Activated CD4-positive, alpha-beta memory T cell treated with anti-CD3 and anti-CD28 coated beads, Interleukin-2, amount 10 ng/mL, durations not matched to agents 7 days and 5 days (primary cell): ENCODE measurements at regions not wholly inside any gene's neighbourhood (a gene's known extent, or its start where the extent isn't known, plus 50 kb on each side); places are given as distances from the start of the nearest gene placed in this dataset.
"Not testable (repeated sequence)": the region's sequence is repeated elsewhere in the genome, so short reads cannot be mapped to it uniquely, and the experiment has no call there.

ENCODE experiments used
- CTCF ChIA-PET: fragments of 350-600 bp; sonication (Branson Sonifier 250); formaldehyde crosslinking; loops from one replicate; lab custom pipeline; 2021; ENCODE audit warnings: antibody characterized with exemption, inconsistent platforms; lab: Charles Lee
- POLR2A ChIA-PET: fragments of 350-600 bp; sonication (Branson Sonifier 250); formaldehyde crosslinking; loops from one replicate; lab custom pipeline; 2021; ENCODE audit warnings: antibody characterized with exemption; lab: Charles Lee
- DNase-seq: peaks from one replicate; pipeline ENCODE4 v3.0.0-alpha.2; 2020
- H3K27ac Mint-ChIP-seq: one replicate; pipeline ENCODE4 v1.8.0; 2021; ENCODE audit warnings: mild to moderate bottlenecking, mixed read lengths
- H3K27me3 Mint-ChIP-seq: one replicate; pipeline ENCODE4 v1.8.0; 2021; ENCODE audit warnings: mixed read lengths
- H3K36me3 Mint-ChIP-seq: one replicate; pipeline ENCODE4 v1.8.0; 2021; ENCODE audit warnings: low read depth, mixed read lengths
- H3K4me1 Mint-ChIP-seq: one replicate; pipeline ENCODE4 v1.8.0; 2021; ENCODE audit warnings: mixed read lengths
- H3K4me3 Mint-ChIP-seq: one replicate; pipeline ENCODE4 v1.8.0; 2021; ENCODE audit warnings: mild to moderate bottlenecking, mixed read lengths
- H3K9me3 Mint-ChIP-seq: one replicate; pipeline ENCODE4 v1.8.0; 2021; ENCODE audit warnings: mixed read lengths

DNA sequence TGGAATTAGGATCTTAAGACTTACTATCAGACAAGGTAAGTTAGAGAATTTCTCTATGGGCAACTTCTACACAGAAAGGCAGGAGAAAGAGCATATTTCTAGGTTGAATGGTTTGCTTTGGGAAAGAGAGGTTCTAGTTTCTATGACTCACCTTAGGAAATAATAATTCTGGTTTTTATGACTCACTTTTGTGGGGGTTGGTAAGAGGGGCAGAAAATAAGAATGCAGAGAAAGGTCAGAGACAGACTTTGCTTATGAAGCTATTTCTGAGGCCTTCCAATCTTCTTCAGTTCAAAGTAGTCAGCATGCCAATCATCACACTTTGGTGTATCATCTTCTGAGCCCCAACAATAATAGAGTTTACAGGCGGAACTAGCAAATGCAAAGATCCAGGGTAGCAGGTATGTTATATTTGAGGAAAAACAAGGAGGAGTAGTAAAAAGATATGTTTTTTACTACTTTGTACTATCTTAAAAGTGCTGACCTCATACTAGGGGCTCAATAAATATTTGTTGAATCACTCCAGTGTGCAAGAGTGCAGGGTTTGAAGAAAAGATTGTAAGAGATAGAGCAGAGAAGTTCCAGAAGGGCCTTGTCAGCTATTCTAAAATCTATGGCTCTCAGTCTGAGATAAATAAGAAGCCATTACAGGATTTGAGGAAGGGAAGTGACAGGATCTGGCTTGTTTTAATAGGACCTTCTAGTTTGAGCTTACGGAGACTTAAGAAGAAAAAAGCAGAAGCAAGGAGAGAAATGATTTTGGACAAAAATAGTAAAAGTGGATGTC is 56.7 kb upstream of the LRFN5 start:
- no peak overlapping the region for H3K27ac Mint-ChIP-seq
- POLR2A ChIA-PET, result no interaction called here
- no peaks in the 10 kb centered on the region for H3K4me1 Mint-ChIP-seq
- H3K9me3 Mint-ChIP-seq, result no peaks in the 10 kb centered on the region
- CTCF ChIA-PET, result no interaction called here
- H3K27me3 Mint-ChIP-seq, result no peaks in the 10 kb centered on the region
- H3K4me3 Mint-ChIP-seq, result no peak overlapping the region
- no peaks in the 10 kb centered on the region for H3K36me3 Mint-ChIP-seq
- no peak for DNase-seq

DNA sequence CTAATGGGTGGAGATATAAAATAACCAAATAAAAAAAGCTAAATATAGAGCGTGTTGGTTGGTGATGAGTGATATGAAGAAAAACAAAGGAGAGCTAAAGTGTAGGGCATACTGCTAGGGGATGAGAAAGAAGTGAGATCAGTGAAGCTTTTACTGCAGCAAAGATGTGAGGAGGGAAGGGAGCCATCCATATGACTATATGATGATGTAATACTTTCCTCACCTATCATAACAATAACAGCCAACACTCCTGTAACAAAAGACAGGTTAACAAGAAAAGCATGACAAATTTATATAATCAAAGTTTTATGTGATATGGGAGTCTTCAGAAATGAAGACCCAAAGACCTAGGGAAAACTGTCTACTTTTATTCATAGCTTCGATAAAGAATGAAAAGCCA is 57.4 kb upstream of the LRFN5 start:
- H3K4me3 Mint-ChIP-seq, result no peak overlapping the region
- DNase-seq, result no peak
- peaks cover 2% of the 10 kb centered on the region for H3K9me3 Mint-ChIP-seq
- POLR2A ChIA-PET, result no interaction called here
- H3K27ac Mint-ChIP-seq, result no peak overlapping the region
- H3K36me3 Mint-ChIP-seq, result no peaks in the 10 kb centered on the region
- CTCF ChIA-PET, result no interaction called here
- no peaks in the 10 kb centered on the region for H3K4me1 Mint-ChIP-seq
- H3K27me3 Mint-ChIP-seq, result no peaks in the 10 kb centered on the region

DNA sequence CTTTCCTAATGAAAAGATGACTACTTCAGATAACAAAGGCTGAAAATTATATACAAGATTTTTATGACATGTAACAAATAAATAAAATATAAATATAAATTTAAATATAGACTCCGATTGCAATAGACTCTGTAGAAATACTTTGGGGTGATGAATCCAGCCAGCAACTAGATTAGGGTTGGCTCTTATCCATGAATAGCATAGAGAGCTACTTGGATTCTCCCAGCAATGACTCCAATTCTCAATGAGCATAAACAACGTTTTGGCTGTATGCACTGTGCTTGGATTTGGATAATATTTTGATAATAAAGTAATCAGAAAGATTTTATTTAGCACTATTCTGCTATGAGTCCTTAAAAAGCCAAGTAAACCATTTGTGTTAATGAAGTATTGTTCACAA is 58.0 kb upstream of the LRFN5 start:
- DNase-seq, result no peak
- peaks cover 2% of the 10 kb centered on the region for H3K9me3 Mint-ChIP-seq
- no peak overlapping the region for H3K27ac Mint-ChIP-seq
- H3K36me3 Mint-ChIP-seq, result no peaks in the 10 kb centered on the region
- CTCF ChIA-PET, result no interaction called here
- H3K4me3 Mint-ChIP-seq, result no peak overlapping the region
- H3K27me3 Mint-ChIP-seq, result no peaks in the 10 kb centered on the region
- POLR2A ChIA-PET, result no interaction called here
- H3K4me1 Mint-ChIP-seq, result no peaks in the 10 kb centered on the region

DNA sequence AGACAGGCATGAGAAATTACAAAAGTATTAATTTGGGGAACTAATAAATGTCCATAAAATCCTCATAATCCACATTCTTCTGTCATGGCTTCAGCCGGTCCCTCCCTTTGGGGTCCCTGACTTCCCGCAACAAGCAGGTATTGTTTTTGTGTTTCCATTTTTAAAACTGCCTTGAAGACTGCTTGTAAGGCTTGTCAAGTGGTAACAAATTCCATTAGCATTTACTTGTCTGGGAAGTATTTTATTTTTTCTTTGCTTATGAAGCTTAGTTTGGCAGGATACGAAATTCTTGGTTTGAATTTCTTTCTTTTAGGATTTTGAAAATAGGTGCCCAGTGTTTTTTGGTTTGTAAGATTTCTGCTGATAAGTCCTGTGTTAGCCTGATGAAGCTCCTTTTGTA is 65.3 kb upstream of the LRFN5 start:
- CTCF ChIA-PET, result no interaction called here
- POLR2A ChIA-PET, result no interaction called here
- H3K36me3 Mint-ChIP-seq, result no peaks in the 10 kb centered on the region
- no peaks in the 10 kb centered on the region for H3K4me1 Mint-ChIP-seq
- H3K4me3 Mint-ChIP-seq, result no peak overlapping the region
- no peaks in the 10 kb centered on the region for H3K27me3 Mint-ChIP-seq
- H3K9me3 Mint-ChIP-seq, result peaks cover 16% of the 10 kb centered on the region
- H3K27ac Mint-ChIP-seq, result no peak overlapping the region
- no peak for DNase-seq

DNA sequence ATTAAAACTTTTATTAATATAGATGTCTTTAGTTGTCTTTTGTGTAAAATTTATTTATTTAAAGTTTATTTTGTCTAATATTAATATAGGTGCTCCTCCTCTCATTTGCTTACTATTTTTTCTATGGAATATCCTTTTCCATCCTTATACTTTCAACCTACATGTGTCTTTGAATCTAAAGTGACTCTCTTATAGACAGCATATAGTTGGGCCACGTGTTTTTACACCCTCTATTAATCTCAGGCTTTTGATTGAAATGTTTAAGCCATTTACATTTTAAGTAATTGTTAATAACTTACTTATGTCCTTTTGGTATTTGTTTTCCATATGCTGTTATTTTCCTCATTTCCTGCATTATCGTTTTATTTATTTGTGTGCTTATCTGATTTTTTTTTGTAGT is 74.4 kb upstream of the LRFN5 start:
- no peak overlapping the region for H3K27ac Mint-ChIP-seq
- no peaks in the 10 kb centered on the region for H3K27me3 Mint-ChIP-seq
- ChIA-PET POLR2A (no interaction called here), CTCF (no interaction called here)
- H3K36me3 Mint-ChIP-seq, result no peaks in the 10 kb centered on the region
- H3K4me1 Mint-ChIP-seq, result no peaks in the 10 kb centered on the region
- no peak overlapping the region for H3K4me3 Mint-ChIP-seq
- no peaks in the 10 kb centered on the region for H3K9me3 Mint-ChIP-seq
- DNase-seq, result no peak

DNA sequence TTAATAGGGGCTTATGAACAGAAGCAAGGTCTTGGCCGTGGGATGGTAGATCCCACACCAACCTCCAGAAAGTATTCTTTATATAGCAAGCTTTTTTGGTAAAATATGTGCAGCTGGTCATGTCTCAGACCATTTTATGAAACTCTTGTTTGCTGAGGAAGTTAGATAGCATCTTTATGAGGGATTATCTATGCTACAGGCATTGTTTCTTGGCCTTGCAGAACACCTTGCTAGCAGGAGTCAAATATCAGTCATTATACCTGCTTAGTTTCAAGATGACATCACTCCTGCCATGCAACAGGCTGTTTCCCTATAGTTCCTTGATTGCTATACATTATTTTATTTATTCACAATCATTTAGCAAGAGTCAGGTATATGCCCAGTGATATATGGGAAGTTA is 84.8 kb upstream of the LRFN5 start:
- H3K9me3 Mint-ChIP-seq, result peaks cover 5% of the 10 kb centered on the region
- no peaks in the 10 kb centered on the region for H3K36me3 Mint-ChIP-seq
- ChIA-PET CTCF (no interaction called here), POLR2A (no interaction called here)
- no peak overlapping the region for H3K27ac Mint-ChIP-seq
- no peaks in the 10 kb centered on the region for H3K27me3 Mint-ChIP-seq
- no peak for DNase-seq
- H3K4me1 Mint-ChIP-seq, result no peaks in the 10 kb centered on the region
- no peak overlapping the region for H3K4me3 Mint-ChIP-seq

DNA sequence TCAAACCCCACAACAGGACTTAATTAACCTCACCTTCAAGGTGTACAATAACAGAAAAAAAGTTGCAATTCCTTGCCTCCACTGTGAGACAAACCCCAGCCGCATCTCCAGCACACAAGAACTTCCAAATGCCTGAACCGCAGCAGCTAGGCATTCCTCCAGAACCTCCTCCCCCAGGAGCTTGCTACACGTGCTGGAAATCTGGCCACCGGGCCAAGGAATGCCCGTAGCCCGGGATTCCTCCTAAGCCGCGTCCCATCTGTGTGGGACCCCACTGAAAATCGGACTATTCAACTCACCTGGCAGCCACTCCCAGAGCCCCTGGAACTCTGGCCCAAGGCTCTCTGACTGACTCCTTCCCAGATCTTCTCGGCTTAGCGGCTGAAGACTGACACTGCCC is 88.6 kb upstream of the LRFN5 start:
- H3K27me3 Mint-ChIP-seq, H3K9me3 Mint-ChIP-seq, DNase-seq, H3K4me1 Mint-ChIP-seq, H3K36me3 Mint-ChIP-seq, POLR2A ChIA-PET, H3K4me3 Mint-ChIP-seq, CTCF ChIA-PET, H3K27ac Mint-ChIP-seq: not testable (repeated sequence)

DNA sequence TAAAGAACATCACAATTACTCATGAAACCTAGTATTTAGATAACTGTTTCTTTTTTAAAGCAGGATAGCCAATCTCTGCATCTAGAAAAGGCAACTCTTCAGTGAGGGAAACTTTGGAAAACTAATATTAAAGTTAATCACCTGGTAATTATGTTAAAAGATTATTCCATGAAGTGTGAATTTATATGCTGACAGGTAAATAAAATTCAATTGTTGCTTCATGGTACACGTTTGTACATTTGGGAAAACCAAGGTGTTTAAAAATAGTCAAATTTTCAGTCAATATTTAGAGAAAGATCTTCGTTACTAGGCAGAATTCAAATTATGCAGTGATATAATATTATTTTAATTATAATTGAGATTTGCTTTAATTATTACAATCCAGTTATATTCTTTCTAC is 100.1 kb upstream of the LRFN5 start:
- Mint-ChIP-seq H3K9me3 (no peaks in the 10 kb centered on the region), H3K4me3 (no peak overlapping the region), H3K27ac (no peak overlapping the region), H3K36me3 (no peaks in the 10 kb centered on the region), H3K4me1 (no peaks in the 10 kb centered on the region), H3K27me3 (no peaks in the 10 kb centered on the region)
- no peak for DNase-seq
- POLR2A ChIA-PET, result no interaction called here
- CTCF ChIA-PET, result no interaction called here

DNA sequence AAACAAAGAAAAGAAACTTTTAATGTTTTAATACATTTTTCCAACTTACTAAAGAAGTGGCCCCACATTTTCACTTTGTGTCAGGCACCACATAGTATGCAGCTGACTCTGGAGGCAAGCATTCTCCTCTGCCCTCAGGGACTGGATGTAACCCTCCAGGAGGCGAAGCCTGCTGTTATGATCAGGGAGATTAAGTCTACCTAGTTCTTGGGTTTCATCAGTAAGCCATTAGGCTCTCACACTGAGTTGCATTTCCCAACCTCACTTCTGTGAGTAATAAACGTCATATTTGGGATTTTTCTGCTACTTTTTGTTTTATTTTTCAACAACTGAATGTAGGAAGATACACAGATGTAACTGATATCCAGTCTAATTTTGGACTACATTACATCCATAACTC is 101.2 kb upstream of the LRFN5 start:
- Mint-ChIP-seq H3K27ac (no peak overlapping the region), H3K27me3 (no peaks in the 10 kb centered on the region), H3K36me3 (no peaks in the 10 kb centered on the region), H3K4me1 (no peaks in the 10 kb centered on the region), H3K4me3 (no peak overlapping the region), H3K9me3 (no peaks in the 10 kb centered on the region)
- ChIA-PET POLR2A (no interaction called here), CTCF (no interaction called here)
- DNase-seq, result no peak

DNA sequence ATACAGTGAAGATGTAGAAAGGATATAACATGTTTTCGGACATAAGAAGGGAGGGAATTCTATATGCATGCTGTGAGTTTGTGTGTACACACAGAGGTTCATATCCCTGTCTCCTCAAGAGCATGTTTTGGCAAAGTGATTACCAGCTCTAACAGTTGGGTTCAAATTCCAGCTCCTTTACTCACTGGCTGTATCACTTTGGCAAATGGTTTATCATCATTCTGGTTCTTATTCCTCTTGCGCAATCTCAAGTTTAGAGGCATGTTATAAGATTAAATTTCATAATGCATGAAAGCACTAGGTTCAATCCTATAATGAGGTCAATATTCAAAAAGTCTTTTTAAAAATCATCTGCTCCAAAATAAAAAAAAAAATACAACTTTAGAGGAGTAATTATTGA is 107.7 kb upstream of the LRFN5 start:
- no peak for DNase-seq
- H3K36me3 Mint-ChIP-seq, result no peaks in the 10 kb centered on the region
- H3K4me3 Mint-ChIP-seq, result no peak overlapping the region
- ChIA-PET CTCF (no interaction called here), POLR2A (no interaction called here)
- no peaks in the 10 kb centered on the region for H3K4me1 Mint-ChIP-seq
- H3K27ac Mint-ChIP-seq, result no peak overlapping the region
- H3K27me3 Mint-ChIP-seq, result no peaks in the 10 kb centered on the region
- no peaks in the 10 kb centered on the region for H3K9me3 Mint-ChIP-seq

DNA sequence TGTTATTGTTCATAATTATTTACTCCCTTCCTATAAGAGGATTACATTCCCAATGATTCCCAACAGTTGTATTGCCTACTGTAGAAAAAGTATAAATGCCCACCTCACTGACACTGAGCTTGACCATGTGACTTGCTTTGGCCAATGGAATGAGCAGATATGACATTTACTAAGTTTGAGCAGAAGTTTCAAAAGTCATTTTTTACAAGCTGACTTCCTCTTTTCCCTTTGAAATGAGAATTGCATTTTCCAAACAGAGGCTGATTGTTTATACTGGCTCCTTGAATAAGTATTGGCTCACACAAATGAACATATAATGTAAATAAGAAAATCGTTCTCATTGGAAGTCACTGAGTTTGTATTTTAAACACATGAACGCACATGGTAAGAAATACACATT is 116.4 kb upstream of the LRFN5 start:
- H3K4me3 Mint-ChIP-seq, result no peak overlapping the region
- no peaks in the 10 kb centered on the region for H3K36me3 Mint-ChIP-seq
- no peak for DNase-seq
- H3K27me3 Mint-ChIP-seq, result no peaks in the 10 kb centered on the region
- ChIA-PET CTCF (no interaction called here), POLR2A (no interaction called here)
- no peak overlapping the region for H3K27ac Mint-ChIP-seq
- H3K9me3 Mint-ChIP-seq, result no peaks in the 10 kb centered on the region
- H3K4me1 Mint-ChIP-seq, result no peaks in the 10 kb centered on the region

DNA sequence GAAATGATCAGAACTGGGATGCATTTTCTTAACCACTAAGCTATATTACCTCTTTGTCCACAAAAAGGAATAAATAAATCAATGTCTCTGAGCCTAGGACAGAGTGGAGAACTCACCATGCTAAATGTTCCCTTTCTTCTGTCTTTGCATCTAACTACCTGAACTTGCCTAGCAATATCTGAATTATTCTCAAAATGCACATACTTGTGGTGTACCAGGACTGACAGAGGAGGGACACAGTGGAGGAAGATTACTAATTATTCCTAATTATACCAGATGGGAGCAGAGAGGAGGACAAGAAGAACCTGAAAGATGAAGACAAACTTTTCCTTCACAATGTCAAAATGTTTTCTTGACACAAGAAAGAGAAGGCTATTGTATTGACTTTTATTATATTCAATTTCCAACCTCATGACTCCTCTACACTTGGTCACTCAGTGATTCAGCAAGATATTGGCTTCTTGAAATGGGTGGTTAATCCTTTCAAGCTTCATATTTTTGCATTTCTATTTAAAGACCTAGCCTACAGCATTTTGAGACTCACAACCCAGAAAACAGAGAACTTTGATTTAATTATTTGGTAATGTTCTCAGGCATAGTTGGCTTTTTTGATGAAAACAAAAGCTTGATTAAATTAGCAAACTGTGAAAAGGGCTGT is 117.2 kb upstream of the LRFN5 start:
- no peak for DNase-seq
- Mint-ChIP-seq H3K4me3 (no peak overlapping the region), H3K27ac (no peak overlapping the region), H3K27me3 (no peaks in the 10 kb centered on the region), H3K4me1 (no peaks in the 10 kb centered on the region), H3K36me3 (no peaks in the 10 kb centered on the region), H3K9me3 (no peaks in the 10 kb centered on the region)
- ChIA-PET CTCF (no interaction called here), POLR2A (no interaction called here)

DNA sequence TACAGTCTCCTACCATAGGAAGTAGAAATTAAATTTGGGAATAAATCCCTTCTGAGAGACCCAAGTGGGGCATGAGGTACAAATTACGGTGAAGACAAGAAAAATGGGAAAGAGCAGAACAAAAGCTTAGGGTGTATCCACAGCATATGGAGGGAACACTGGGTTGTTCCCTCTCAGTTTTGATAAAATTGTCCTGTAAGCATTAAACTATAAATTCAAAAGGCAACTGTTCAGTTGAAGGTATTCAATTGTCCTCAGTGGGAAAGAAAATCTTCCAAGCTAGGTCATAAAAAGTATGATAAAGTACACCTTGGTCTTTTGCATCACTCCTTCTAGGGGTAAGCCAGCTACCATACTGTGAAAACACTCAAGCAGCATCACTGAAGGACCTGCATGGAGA is 118.3 kb upstream of the LRFN5 start:
- no peaks in the 10 kb centered on the region for H3K36me3 Mint-ChIP-seq
- ChIA-PET CTCF (no interaction called here), POLR2A (no interaction called here)

DNA sequence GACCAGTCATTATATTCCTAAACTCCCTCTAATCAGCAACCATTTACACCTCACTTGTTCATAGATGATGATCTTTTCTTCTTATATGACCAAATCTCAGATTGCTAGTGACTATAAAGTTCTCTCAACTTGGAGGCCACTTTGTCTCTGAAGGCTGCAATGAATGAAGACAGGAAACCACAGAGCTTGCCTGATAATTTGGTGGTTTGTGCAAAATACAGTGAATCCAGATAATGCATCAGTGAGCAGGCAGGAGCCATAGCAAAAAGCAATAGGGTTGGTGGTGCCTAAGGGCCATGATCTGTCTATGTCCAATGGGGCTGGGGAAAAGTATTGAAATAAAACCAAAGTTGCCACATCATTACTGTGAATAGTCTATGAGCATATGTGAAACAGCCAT is 123.8 kb upstream of the LRFN5 start:
- Mint-ChIP-seq H3K9me3 (no peaks in the 10 kb centered on the region), H3K27me3 (no peaks in the 10 kb centered on the region), H3K4me3 (no peak overlapping the region), H3K36me3 (no peaks in the 10 kb centered on the region), H3K27ac (no peak overlapping the region), H3K4me1 (no peaks in the 10 kb centered on the region)
- ChIA-PET POLR2A (no interaction called here), CTCF (no interaction called here)
- DNase-seq, result no peak

More for the DNA sequence above, 118.3 kb upstream of the LRFN5 start:
- no peak overlapping the region for H3K4me3 Mint-ChIP-seq
- H3K9me3 Mint-ChIP-seq, result no peaks in the 10 kb centered on the region
- no peaks in the 10 kb centered on the region for H3K27me3 Mint-ChIP-seq
- DNase-seq, result no peak
- H3K27ac Mint-ChIP-seq, result no peak overlapping the region
- no peaks in the 10 kb centered on the region for H3K4me1 Mint-ChIP-seq
